Endothelial cell of umbilical vein (primary cell): ENCODE measurements at regions not wholly inside any gene's neighbourhood (a gene's known extent, or its start where the extent isn't known, plus 50 kb on each side); places are given as distances from the start of the nearest gene placed in this dataset.

ENCODE experiments used
- BruUV-seq: library from RNA; stranded (reverse); fragments of 400-500 nt; replicated peaks from 2 replicates; lab custom pipeline; 2021; lab: Mats Ljungman, UMichigan
- CTCF ChIA-PET: fragments of 300-600, 350-600 bp; sonication (Branson Sonifier 250); formaldehyde crosslinking; loops from one replicate; lab custom pipeline; 2021; ENCODE audit warnings: antibody characterized with exemption, inconsistent platforms; lab: Charles Lee
- POLR2A ChIA-PET: fragments of 300-600, 350-600 bp; sonication (Branson Sonifier 250); formaldehyde crosslinking; loops from one replicate; lab custom pipeline; 2021; ENCODE audit warnings: antibody characterized with exemption, inconsistent platforms; lab: Charles Lee
- DNase-seq: peaks from one replicate; pipeline ENCODE4 v3.0.0-alpha.2; 2011; ENCODE audit warnings: low read depth, low spot score
- FAIRE-seq: peaks from 2 replicates; lab custom pipeline; 2011; peaks lifted over from hg19 to GRCh38; lab: Jason Lieb, UNC
- H2AFZ ChIP-seq: 2 replicates; pipeline ENCODE4 v1.6.0; 2012; ENCODE audit warnings: low read depth, low read length, control low read depth, inconsistent platforms
- H3K27ac ChIP-seq: 2 replicates; pipeline ENCODE4 v1.5.1; 2011; ENCODE audit warnings: low read depth, mild to moderate bottlenecking, control low read depth, low read length, moderate library complexity; ENCODE audit not compliant: insufficient read depth
- H3K27me3 ChIP-seq, 2 experiments: 2 replicates each; pipeline versions ENCODE4 v1.6.0 to v1.6.1; 2011; ENCODE audit warnings: low read length in 2 of 2, mixed read lengths in 1 of 2; ENCODE audit not compliant: control insufficient read depth in 2 of 2, insufficient read depth in 2 of 2
- H3K36me3 ChIP-seq, 2 experiments: 2 replicates in 1 of 2; 3 replicates in 1 of 2; pipeline ENCODE4 v1.5.1; 2011; ENCODE audit warnings: low read length in 2 of 2, mild to moderate bottlenecking in 1 of 2, moderate library complexity in 1 of 2; ENCODE audit not compliant: control insufficient read depth in 2 of 2, insufficient read depth in 2 of 2; ENCODE audit errors: extremely low read depth in 1 of 2
- H3K4me1 ChIP-seq: 3 replicates; pipeline ENCODE4 v1.5.1; 2011; ENCODE audit warnings: mild to moderate bottlenecking, low read length; ENCODE audit not compliant: control insufficient read depth, insufficient read depth; ENCODE audit errors: extremely low read depth
- H3K4me2 ChIP-seq: 2 replicates; pipeline ENCODE4 v1.6.1; 2011; ENCODE audit warnings: low read length, control low read depth, mixed read lengths; ENCODE audit not compliant: insufficient read depth
- H3K4me3 ChIP-seq, 3 experiments: fragments of 200-600 bp in 1 of 3; sonication (generic), shearing (Covaris generic) in 1 of 3; replicated peaks in 1 of 3; 2 replicates each; pipeline ENCODE4 v1.5.1; 2011 to 2016; ENCODE audit warnings: control low read depth in 3 of 3, low read length in 3 of 3, mild to moderate bottlenecking in 2 of 3, inconsistent platforms in 1 of 3, low read depth in 1 of 3, moderate library complexity in 1 of 3; ENCODE audit not compliant: insufficient read depth in 1 of 3
- H3K79me2 ChIP-seq: 2 replicates; pipeline ENCODE4 v1.6.0; 2012; ENCODE audit warnings: low read length, inconsistent platforms; ENCODE audit not compliant: control insufficient read depth, insufficient read depth
- H3K9ac ChIP-seq: replicated peaks from 2 replicates; pipeline ENCODE3; 2011; ENCODE audit warnings: low read length, control low read depth; ENCODE audit not compliant: insufficient read depth; ENCODE audit errors: extremely low read depth
- H3K9me1 ChIP-seq: replicated peaks from 3 replicates; pipeline ENCODE4 v1.6.0; 2011; ENCODE audit warnings: mild to moderate bottlenecking, low read length; ENCODE audit not compliant: control insufficient read depth, insufficient read depth; ENCODE audit errors: extremely low read depth
- H3K9me3 ChIP-seq: replicated peaks from 2 replicates; pipeline ENCODE4 v1.5.1; 2012; ENCODE audit warnings: low read length, inconsistent platforms; ENCODE audit not compliant: control insufficient read depth, insufficient read depth
- H4K20me1 ChIP-seq: replicated peaks from 2 replicates; pipeline ENCODE3; 2011; ENCODE audit warnings: mild to moderate bottlenecking, low read length; ENCODE audit not compliant: control insufficient read depth, insufficient read depth; ENCODE audit errors: extremely low read depth
- EZH2 ChIP-seq: IDR thresholded peaks from 2 replicates; pipeline ENCODE4 v1.6.1; 2012; ENCODE audit warnings: borderline replicate concordance, low read depth, mild to moderate bottlenecking, moderate library complexity, low read length, inconsistent platforms; ENCODE audit not compliant: severe bottlenecking
- FOS ChIP-seq: IDR thresholded peaks from 2 replicates; pipeline ENCODE4 v1.6.1; 2011; ENCODE audit warnings: mild to moderate bottlenecking, low read length, moderate library complexity, borderline replicate concordance; ENCODE audit not compliant: insufficient read depth
- GATA2 ChIP-seq: IDR thresholded peaks from 2 replicates; pipeline ENCODE4 v1.7.0; 2011; ENCODE audit warnings: low read depth, mild to moderate bottlenecking, moderate library complexity, mixed read lengths, low read length; ENCODE audit not compliant: insufficient read length, insufficient read depth
- JUN ChIP-seq: IDR thresholded peaks from 2 replicates; pipeline ENCODE4 v1.6.1; 2011; ENCODE audit warnings: borderline replicate concordance, low read depth; ENCODE audit not compliant: insufficient read length, insufficient read depth
- MYC ChIP-seq: IDR thresholded peaks from one replicate; pipeline ENCODE4 v1.6.1; 2011; ENCODE audit warnings: mild to moderate bottlenecking, low read depth, low read length
- POLR2A ChIP-seq: IDR thresholded peaks from 2 replicates; pipeline ENCODE4 v1.6.1; 2012; ENCODE audit warnings: low read depth, mild to moderate bottlenecking, control low read depth, low read length
- POLR2AphosphoS5 ChIP-seq: IDR thresholded peaks from 2 replicates; pipeline ENCODE4 v1.6.1; 2012; ENCODE audit warnings: low read depth, mild to moderate bottlenecking, control low read depth, low read length, moderate library complexity; ENCODE audit not compliant: insufficient read depth
- dilution Hi-C: fragments of 300-500 bp; cut with MboI; formaldehyde crosslinking; loops from one replicate; pipeline ENCODE4 v1.15.0; 2019; ENCODE audit warnings: low sequenced_read_pairs; ENCODE audit not compliant: extremely low pct_ligation_motif_present
- intact Hi-C: fragments of 100-400 bp; cut with micrococcal nuclease; formaldehyde crosslinking; loops from one replicate; pipeline ENCODE4 v1.10.0; 2022
- TF ChIP-seq, protein P1 (sequence below): IDR thresholded peaks from 2 replicates; pipeline ENCODE4 v1.6.1; 2011; ENCODE audit not compliant: insufficient read depth, insufficient read length
- TF ChIP-seq, protein P2 (sequence below), 2 donors: IDR thresholded peaks; 1 replicate in 1 of 2; 2 replicates in 1 of 2; pipeline ENCODE4 v1.5.1; 2011; ENCODE audit warnings: low read length in 2 of 2, mild to moderate bottlenecking in 2 of 2, moderate library complexity in 2 of 2, control low read depth in 1 of 2, inconsistent platforms in 1 of 2, low read depth in 1 of 2; ENCODE audit not compliant: insufficient read depth in 1 of 2; ENCODE audit errors: extremely low read depth in 1 of 2

DNA sequence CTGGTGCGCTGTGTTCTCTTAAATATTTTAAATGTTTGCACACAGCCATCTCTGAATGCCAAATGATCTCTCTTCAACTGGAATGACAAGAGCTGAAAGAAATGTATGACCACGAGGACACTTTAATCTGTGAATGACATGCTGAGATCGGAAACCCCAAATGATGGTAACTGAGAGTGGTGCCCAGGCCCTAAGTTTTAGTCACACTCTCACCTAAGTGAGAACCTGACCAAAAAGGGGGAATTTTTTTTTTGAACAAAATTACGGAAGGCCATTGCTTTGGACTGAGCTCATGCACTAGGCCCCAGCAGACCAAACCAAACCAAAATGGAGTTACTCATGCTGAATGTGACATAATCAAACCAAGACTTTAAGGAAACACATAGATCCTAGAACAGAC, 167.1 kb upstream of the TUT7 start:
- dilution Hi-C loops (no loop called here), intact Hi-C loops (no loop called here)
- no peak overlapping the region for H2AFZ ChIP-seq
- no peaks in the 10 kb centered on the region for H4K20me1 ChIP-seq
- H3K36me3 ChIP-seq = no peaks in the 10 kb centered on the region
- no peaks in the 10 kb centered on the region for H3K27me3 ChIP-seq
- ChIA-PET POLR2A (no interaction called here), CTCF (no interaction called here)
- no TSS peak for BruUV-seq
- no peak overlapping the region for H3K4me2 ChIP-seq
- H3K4me1 ChIP-seq = no peaks in the 10 kb centered on the region
- TF ChIP-seq JUN (no peak), EZH2 (no peak)
- TF ChIP-seq, protein P1, sequence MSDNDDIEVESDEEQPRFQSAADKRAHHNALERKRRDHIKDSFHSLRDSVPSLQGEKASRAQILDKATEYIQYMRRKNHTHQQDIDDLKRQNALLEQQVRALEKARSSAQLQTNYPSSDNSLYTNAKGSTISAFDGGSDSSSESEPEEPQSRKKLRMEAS = no peak
- TF ChIP-seq, protein P2, sequence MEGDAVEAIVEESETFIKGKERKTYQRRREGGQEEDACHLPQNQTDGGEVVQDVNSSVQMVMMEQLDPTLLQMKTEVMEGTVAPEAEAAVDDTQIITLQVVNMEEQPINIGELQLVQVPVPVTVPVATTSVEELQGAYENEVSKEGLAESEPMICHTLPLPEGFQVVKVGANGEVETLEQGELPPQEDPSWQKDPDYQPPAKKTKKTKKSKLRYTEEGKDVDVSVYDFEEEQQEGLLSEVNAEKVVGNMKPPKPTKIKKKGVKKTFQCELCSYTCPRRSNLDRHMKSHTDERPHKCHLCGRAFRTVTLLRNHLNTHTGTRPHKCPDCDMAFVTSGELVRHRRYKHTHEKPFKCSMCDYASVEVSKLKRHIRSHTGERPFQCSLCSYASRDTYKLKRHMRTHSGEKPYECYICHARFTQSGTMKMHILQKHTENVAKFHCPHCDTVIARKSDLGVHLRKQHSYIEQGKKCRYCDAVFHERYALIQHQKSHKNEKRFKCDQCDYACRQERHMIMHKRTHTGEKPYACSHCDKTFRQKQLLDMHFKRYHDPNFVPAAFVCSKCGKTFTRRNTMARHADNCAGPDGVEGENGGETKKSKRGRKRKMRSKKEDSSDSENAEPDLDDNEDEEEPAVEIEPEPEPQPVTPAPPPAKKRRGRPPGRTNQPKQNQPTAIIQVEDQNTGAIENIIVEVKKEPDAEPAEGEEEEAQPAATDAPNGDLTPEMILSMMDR (IDR thresholded peaks at IDR 0.05; ENCODE audit: extremely low read depth in 1 of 2, insufficient read depth in 1 of 2, low read depth in 1 of 2, low read length in 2 of 2) = no peak
- H3K79me2 ChIP-seq = no peaks in the 10 kb centered on the region
- H3K4me3 ChIP-seq = no peak overlapping the region
- no peaks in the 10 kb centered on the region for H3K9me3 ChIP-seq
- FAIRE-seq (no peak), DNase-seq (no peak)
- no peaks in the 10 kb centered on the region for H3K9me1 ChIP-seq
- H3K9ac ChIP-seq = no peak overlapping the region
- H3K27ac ChIP-seq = no peak overlapping the region

DNA sequence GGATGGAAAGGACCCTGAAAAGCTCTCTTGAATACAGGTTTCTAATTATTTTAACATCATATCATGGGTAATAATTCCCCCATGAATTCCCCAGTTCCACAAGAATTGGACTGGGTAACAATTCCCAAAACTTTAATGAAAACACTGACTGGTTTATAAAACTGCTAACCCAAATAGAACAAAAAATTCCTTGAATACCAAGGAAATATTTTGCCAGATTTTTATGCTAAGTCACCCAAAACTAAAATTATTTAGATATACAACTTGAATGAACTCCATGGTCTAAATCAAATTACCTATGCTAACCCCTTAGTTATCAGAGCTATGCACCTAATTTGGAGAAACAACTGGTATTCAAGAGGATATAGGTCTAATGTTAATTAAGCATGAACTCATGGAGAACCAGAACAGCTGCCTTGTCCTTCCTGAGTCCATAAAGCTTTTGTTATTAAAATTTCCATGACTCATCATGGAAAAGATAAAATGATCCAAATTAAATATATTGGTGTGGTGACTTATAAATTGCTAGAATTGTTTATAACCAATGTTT, 164.9 kb upstream of the TUT7 start:
- no peak overlapping the region for H3K4me3 ChIP-seq
- FAIRE-seq = no peak
- H3K27me3 ChIP-seq = no peaks in the 10 kb centered on the region
- no peak overlapping the region for H2AFZ ChIP-seq
- TF ChIP-seq GATA2 = no peak
- TF ChIP-seq, protein P1 = no peak
- no peak for TF ChIP-seq POLR2A
- no peak for TF ChIP-seq JUN
- TF ChIP-seq, protein P2 (IDR thresholded peaks at IDR 0.05; ENCODE audit: extremely low read depth in 1 of 2, insufficient read depth in 1 of 2, low read depth in 1 of 2, low read length in 2 of 2) = no peak
- TF ChIP-seq MYC = no peak
- TF ChIP-seq EZH2 = no peak
- TF ChIP-seq POLR2AphosphoS5 = no peak
- no peak for TF ChIP-seq FOS
- no TSS peak for BruUV-seq
- H3K36me3 ChIP-seq = no peaks in the 10 kb centered on the region
- dilution Hi-C loops (no loop called here), intact Hi-C loops (no loop called here)
- no peaks in the 10 kb centered on the region for H3K79me2 ChIP-seq
- no peaks in the 10 kb centered on the region for H4K20me1 ChIP-seq
- CTCF ChIA-PET = no interaction called here
- H3K4me1 ChIP-seq = no peaks in the 10 kb centered on the region
- no peak overlapping the region for H3K27ac ChIP-seq
- POLR2A ChIA-PET = no interaction called here
- H3K9me3 ChIP-seq = no peaks in the 10 kb centered on the region
- no peak for DNase-seq
- H3K4me2 ChIP-seq = no peak overlapping the region
- no peaks in the 10 kb centered on the region for H3K9me1 ChIP-seq
- no peak overlapping the region for H3K9ac ChIP-seq
